ENCODE measurements at regions not wholly inside any gene's neighbourhood (a gene's known extent, or its start where the extent isn't known, plus 50 kb on each side); places are given as distances from the start of the nearest gene placed in this dataset.

- TF ChIP-seq CTCF (IDR thresholded peaks at IDR 0.05; ENCODE audit: borderline replicate concordance, insufficient read depth, low read depth, low read length) = no peak
- H3K4me3 ChIP-seq (ENCODE audit: low read depth, low read length) = no peak overlapping the region
Measured at GRCh38 chr5:158159621-158160020, 300.7 kb upstream of the CLINT1 start.

- no peak for TF ChIP-seq CTCF (IDR thresholded peaks at IDR 0.05; ENCODE audit: borderline replicate concordance, insufficient read depth, low read depth, low read length)
- no peak overlapping the region for H3K4me3 ChIP-seq (ENCODE audit: low read depth, low read length)
Measured at GRCh38 chr5:158155811-158156505, 297.0 kb upstream of the CLINT1 start.

GRCh38 chr5:158155067-158155466, 296.1 kb upstream of the CLINT1 start:
- no peak for TF ChIP-seq CTCF (IDR thresholded peaks at IDR 0.05; ENCODE audit: borderline replicate concordance, insufficient read depth, low read depth, low read length)
- H3K4me3 ChIP-seq (ENCODE audit: low read depth, low read length) = no peak overlapping the region

GRCh38 chr5:158154226-158155005, 295.5 kb upstream of the CLINT1 start:
- no peak for TF ChIP-seq CTCF (IDR thresholded peaks at IDR 0.05; ENCODE audit: borderline replicate concordance, insufficient read depth, low read depth, low read length)
- no peak overlapping the region for H3K4me3 ChIP-seq (ENCODE audit: low read depth, low read length)

- TF ChIP-seq CTCF (IDR thresholded peaks at IDR 0.05; ENCODE audit: borderline replicate concordance, insufficient read depth, low read depth, low read length) = no peak
- H3K4me3 ChIP-seq (ENCODE audit: low read depth, low read length) = no peak overlapping the region
Measured at GRCh38 chr5:158153508-158153907, 294.6 kb upstream of the CLINT1 start.

GRCh38 chr5:158152136-158152535, 293.2 kb upstream of the CLINT1 start:
- H3K4me3 ChIP-seq (ENCODE audit: low read depth, low read length) = no peak overlapping the region
- no peak for TF ChIP-seq CTCF (IDR thresholded peaks at IDR 0.05; ENCODE audit: borderline replicate concordance, insufficient read depth, low read depth, low read length)

GRCh38 chr5:158147227-158147626, 288.3 kb upstream of the CLINT1 start:
- no peak for TF ChIP-seq CTCF (IDR thresholded peaks at IDR 0.05; ENCODE audit: borderline replicate concordance, insufficient read depth, low read depth, low read length)
- H3K4me3 ChIP-seq (ENCODE audit: low read depth, low read length) = no peak overlapping the region
